ENCODE measurements at regions not wholly inside any gene's neighbourhood (a gene's known extent, or its start where the extent isn't known, plus 50 kb on each side); places are given as distances from the start of the nearest gene placed in this dataset.

GRCh38 chrX:63050225-63050624 lies 300.9 kb downstream of the SPIN4 start:
- no peak for TF ChIP-seq EZH2 (IDR thresholded peaks at IDR 0.05)
- TF ChIP-seq POLR2AphosphoS5 (IDR thresholded peaks at IDR 0.05; ENCODE audit: borderline replicate concordance, low read depth, low read length): no peak

Data from SK-N-MC (cell line).